Transverse colon (tissue), 4 donors: ENCODE measurements at regions not wholly inside any gene's neighbourhood (a gene's known extent, or its start where the extent isn't known, plus 50 kb on each side); places are given as distances from the start of the nearest gene placed in this dataset.

ENCODE experiments used
- DNase-seq: peaks from one replicate; pipeline ENCODE4 v3.0.0-alpha.2; 2019
- H3K27ac ChIP-seq, 4 donors: fragments of 200-600 bp; sonication (generic); 2 replicates each; pipeline ENCODE4 v1.5.1; 2016 to 2018; ENCODE audit warnings: inconsistent platforms in 4 of 4
- H3K27me3 ChIP-seq: fragments of 200-600 bp; sonication (generic); 2 replicates; pipeline ENCODE4 v1.5.1; 2017; ENCODE audit warnings: inconsistent platforms
- H3K36me3 ChIP-seq, 4 donors: fragments of 200-600 bp; sonication (generic); 2 replicates each; pipeline ENCODE4 v1.5.1; 2017 to 2019; ENCODE audit warnings: inconsistent platforms in 4 of 4
- H3K4me1 ChIP-seq, 4 donors: fragments of 200-600 bp; sonication (generic); 2 replicates each; pipeline ENCODE4 v1.5.1; 2017 to 2020; ENCODE audit warnings: inconsistent platforms in 4 of 4
- H3K4me3 ChIP-seq, 4 donors: fragments of 200-600 bp; sonication (generic); 1 replicate in 1 of 4; 2 replicates in 3 of 4; pipeline versions ENCODE4 v1.5.1 to v1.6.1; 2017 to 2019; ENCODE audit warnings: inconsistent platforms in 4 of 4
- H3K9me3 ChIP-seq, 2 donors: fragments of 200-600 bp; sonication (generic); 2 replicates each; pipeline ENCODE4 v1.5.1; 2017 to 2019; ENCODE audit warnings: inconsistent platforms in 2 of 2
- CTCF ChIP-seq, 5 experiments: fragments of 200-600 bp in 3 of 5; fragments of 450-650 bp in 2 of 5; sonication (generic) in 3 of 5; IDR thresholded peaks; 1 replicate in 2 of 5; 2 replicates in 3 of 5; pipeline ENCODE4 v1.5.1; 2016 to 2017; ENCODE audit warnings: antibody characterized with exemption in 5 of 5, inconsistent platforms in 3 of 5, mild to moderate bottlenecking in 2 of 5, moderate library complexity in 1 of 5
- EP300 ChIP-seq: sonication (generic); formaldehyde crosslinking; IDR thresholded peaks from one replicate; pipeline ENCODE4 v1.6.1; 2017; ENCODE audit warnings: antibody characterized with exemption, low read depth
- POLR2A ChIP-seq: fragments of 450-650 bp; IDR thresholded peaks from one replicate; pipeline ENCODE4 v1.6.1; 2016; ENCODE audit warnings: antibody characterized with exemption, mild to moderate bottlenecking, moderate library complexity
- POLR2AphosphoS5 ChIP-seq, 3 donors: sonication (generic); formaldehyde crosslinking; IDR thresholded peaks; one replicate each; pipeline ENCODE4 v1.6.1; 2016; ENCODE audit warnings: antibody characterized with exemption in 3 of 3
- whole genome bisulfite sequencing, 2 donors: methylation state at CpG; one replicate each; pipeline ENCODE4 v1.1.5; 2018; ENCODE audit warnings: low coverage in 1 of 2; 5-methylcytosine and 5-hydroxymethylcytosine counted together
- in situ Hi-C, 4 donors: fragments of 200-750 bp; cut with MboI; loops; one replicate each; pipeline versions ENCODE4 v1.15.0 to v1.15.1; 2017; ENCODE audit warnings: low sequenced_read_pairs in 3 of 4, low pct_ligation_motif_present in 1 of 4, low pct_unique_long_range_greater_than_20kb in 1 of 4
- intact Hi-C: fragments of 100-400 bp; cut with DNase I; formaldehyde crosslinking; loops from one replicate; pipeline ENCODE4 v1.15.1; 2023; ENCODE audit warnings: low total_unique reads

- no peak overlapping the region for H3K4me3 ChIP-seq
- intact Hi-C loops, result no loop called here
- H3K9me3 ChIP-seq, result no peaks in the 10 kb centered on the region
- in situ Hi-C loops, result no loop called here
- H3K27ac ChIP-seq, result no peak overlapping the region
- no peak for DNase-seq
- H3K36me3 ChIP-seq, result no peaks in the 10 kb centered on the region
- no peaks in the 10 kb centered on the region for H3K27me3 ChIP-seq
- WGBS, 2 donors, result 55 to 64% methylated on average over 3 of the region's 3 CpGs
- no peaks in the 10 kb centered on the region for H3K4me1 ChIP-seq
- TF ChIP-seq POLR2AphosphoS5 (IDR thresholded peaks at IDR 0.05) (no peak), CTCF (IDR thresholded peaks at IDR 0.05) (no peak), POLR2A (no peak), EP300 (no peak)
Observed at GRCh38 chr1:79128722-79129121, 122.2 kb upstream of the ADGRL4 start.

GRCh38 chr1:79124756-79125155 lies 118.2 kb upstream of the ADGRL4 start:
- Histone ChIP-seq H3K4me1 (no peaks in the 10 kb centered on the region), H3K4me3 (no peak overlapping the region), H3K36me3 (no peaks in the 10 kb centered on the region), H3K9me3 (peaks cover 0 to 4% of the 10 kb centered on the region in 2 donors), H3K27ac (no peak overlapping the region), H3K27me3 (no peaks in the 10 kb centered on the region)
- DNase-seq, result no peak
- in situ Hi-C loops (no loop called here), intact Hi-C loops (no loop called here)
- no peak for TF ChIP-seq POLR2AphosphoS5 (IDR thresholded peaks at IDR 0.05)
- no peak for TF ChIP-seq EP300
- no peak for TF ChIP-seq CTCF (IDR thresholded peaks at IDR 0.05)
- TF ChIP-seq POLR2A, result no peak
- 67 to 72% methylated on average over 4 to 5 of the region's 5 CpGs for WGBS, 2 donors

DNA sequence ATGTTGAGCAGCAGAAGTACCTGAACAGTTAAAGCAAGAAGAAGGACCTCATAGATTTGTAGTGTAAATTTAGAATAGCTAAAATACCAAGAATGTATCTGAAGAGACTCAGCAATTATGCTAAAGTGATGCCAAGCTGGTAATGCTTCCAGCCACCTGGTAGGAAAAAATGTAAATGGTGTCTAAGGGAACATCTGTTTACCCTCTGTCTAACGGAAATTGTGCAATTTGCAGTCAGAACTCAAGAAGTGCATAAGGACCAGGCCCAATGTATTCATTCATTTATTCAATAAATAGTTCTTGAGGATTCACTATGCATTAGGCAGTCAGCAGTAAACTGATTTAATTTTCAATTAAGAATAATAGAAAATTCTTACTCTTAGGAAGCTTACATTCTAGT lies 116.0 kb upstream of the ADGRL4 start:
- Histone ChIP-seq H3K27ac (no peak overlapping the region), H3K27me3 (no peaks in the 10 kb centered on the region), H3K4me1 (no peaks in the 10 kb centered on the region), H3K36me3 (no peaks in the 10 kb centered on the region), H3K9me3 (peaks cover 0 to 4% of the 10 kb centered on the region in 2 donors), H3K4me3 (no peak overlapping the region)
- TF ChIP-seq POLR2A, result no peak
- no peak for TF ChIP-seq POLR2AphosphoS5 (IDR thresholded peaks at IDR 0.05)
- TF ChIP-seq EP300, result no peak
- TF ChIP-seq CTCF (IDR thresholded peaks at IDR 0.05), result no peak
- intact Hi-C loops (no loop called here), in situ Hi-C loops (no loop called here)
- 64 to 68% methylated on average over 1 of the region's 1 CpG for WGBS, 2 donors
- DNase-seq, result no peak

DNA sequence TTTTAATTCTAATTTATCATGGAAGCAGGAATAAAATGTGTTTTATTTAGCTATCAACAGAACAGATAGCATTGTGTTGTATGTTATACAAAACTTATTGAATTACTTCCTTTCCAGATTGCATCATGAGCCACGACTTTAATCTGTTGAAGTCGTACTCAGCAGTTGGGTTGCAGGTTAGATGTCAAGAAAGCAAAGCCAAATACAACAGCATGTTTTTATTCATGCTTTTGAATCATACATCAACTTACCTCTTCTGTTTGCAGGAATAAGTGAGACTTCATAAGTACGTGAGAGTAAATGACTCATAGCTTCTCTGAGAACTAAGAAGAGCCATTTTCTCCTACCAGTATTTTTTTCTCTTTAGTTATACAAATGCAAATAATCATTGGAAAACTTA lies 110.8 kb upstream of the ADGRL4 start:
- in situ Hi-C loops (no loop called here), intact Hi-C loops (no loop called here)
- H3K36me3 ChIP-seq, result no peaks in the 10 kb centered on the region
- 54 to 77% methylated on average over 1 to 3 of the region's 3 CpGs for whole genome bisulfite sequencing, 2 donors
- H3K27me3 ChIP-seq, result no peaks in the 10 kb centered on the region
- no peaks in the 10 kb centered on the region for H3K4me1 ChIP-seq
- TF ChIP-seq EP300, result no peak
- no peak for TF ChIP-seq POLR2AphosphoS5 (IDR thresholded peaks at IDR 0.05)
- TF ChIP-seq CTCF (IDR thresholded peaks at IDR 0.05), result no peak
- TF ChIP-seq POLR2A, result no peak
- no peaks in the 10 kb centered on the region for H3K9me3 ChIP-seq
- no peak for DNase-seq
- no peak overlapping the region for H3K4me3 ChIP-seq
- H3K27ac ChIP-seq, result no peak overlapping the region
